ES-I3 (cell line): ENCODE measurements at regions not wholly inside any gene's neighbourhood (a gene's known extent, or its start where the extent isn't known, plus 50 kb on each side); places are given as distances from the start of the nearest gene placed in this dataset.
"Not testable (repeated sequence)": the region's sequence is repeated elsewhere in the genome, so short reads cannot be mapped to it uniquely, and the experiment has no call there.

Source experiments
- H3K36me3 ChIP-seq: 2 replicates; pipeline ENCODE4 v1.6.1; 2013; ENCODE audit warnings: mild to moderate bottlenecking, low read length, control low read depth, moderate library complexity; ENCODE audit not compliant: insufficient read depth
- H3K4me1 ChIP-seq: 2 replicates; pipeline ENCODE4 v1.6.1; 2013; ENCODE audit warnings: mild to moderate bottlenecking, control low read depth, low read length; ENCODE audit not compliant: insufficient read depth
- H3K9ac ChIP-seq: 2 replicates; pipeline ENCODE4 v1.6.1; 2013; ENCODE audit warnings: low read depth, mild to moderate bottlenecking, low read length, moderate library complexity
- H3K9me3 ChIP-seq: 2 replicates; pipeline ENCODE4 v1.6.1; 2013; ENCODE audit warnings: mild to moderate bottlenecking, low read length, moderate library complexity; ENCODE audit not compliant: control insufficient read depth, insufficient read depth

DNA sequence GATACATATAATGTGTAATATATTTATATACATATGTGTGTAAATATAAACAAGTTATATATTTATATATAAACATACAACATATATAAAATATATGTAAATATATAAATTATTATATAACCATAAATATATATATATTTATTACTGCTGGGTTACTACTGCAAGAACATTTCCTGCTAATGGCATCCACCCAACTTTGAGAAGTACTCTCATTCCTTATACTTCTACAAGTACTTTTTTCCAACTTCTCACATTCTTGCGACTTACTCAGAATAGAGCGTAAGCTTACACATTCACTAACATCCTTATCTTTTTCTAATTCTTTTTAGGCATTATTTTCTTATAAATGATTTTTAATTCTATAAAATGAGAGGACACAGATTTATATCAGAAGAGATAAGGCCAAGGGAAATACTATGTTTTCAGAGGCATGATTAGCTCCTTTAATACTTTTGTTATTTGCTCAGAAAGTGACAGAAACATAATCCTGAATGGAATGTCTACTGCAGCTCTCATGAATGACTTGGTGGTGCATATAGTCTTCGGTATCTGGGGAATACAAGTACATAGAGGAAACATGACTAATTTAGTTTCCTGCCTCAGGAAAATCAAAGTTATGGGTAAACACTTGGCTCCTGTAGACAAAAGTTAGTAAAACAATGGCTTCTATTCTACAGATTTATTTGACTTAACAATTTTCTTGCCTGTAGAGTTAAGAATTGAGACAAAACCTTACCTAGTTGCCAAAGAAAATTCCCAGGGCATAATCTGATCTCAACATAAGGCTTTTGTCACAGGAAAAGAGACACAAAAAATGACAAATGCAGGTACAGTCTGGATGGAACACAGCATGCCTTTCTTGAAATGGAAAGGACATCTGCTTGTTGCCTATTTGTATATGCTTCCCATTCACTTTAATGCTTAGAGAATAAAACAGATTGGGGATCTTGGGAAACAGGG, 453.9 kb downstream of the SQOR start:
- Histone ChIP-seq H3K9me3 (no peaks in the 10 kb centered on the region), H3K4me1 (no peaks in the 10 kb centered on the region), H3K36me3 (no peaks in the 10 kb centered on the region), H3K9ac (no peak overlapping the region)

GRCh38 chr15:46089467-46089935, 454.7 kb downstream of the SQOR start:
- no peaks in the 10 kb centered on the region for H3K4me1 ChIP-seq
- H3K36me3 ChIP-seq, result no peaks in the 10 kb centered on the region
- no peak overlapping the region for H3K9ac ChIP-seq
- H3K9me3 ChIP-seq, result no peaks in the 10 kb centered on the region

DNA sequence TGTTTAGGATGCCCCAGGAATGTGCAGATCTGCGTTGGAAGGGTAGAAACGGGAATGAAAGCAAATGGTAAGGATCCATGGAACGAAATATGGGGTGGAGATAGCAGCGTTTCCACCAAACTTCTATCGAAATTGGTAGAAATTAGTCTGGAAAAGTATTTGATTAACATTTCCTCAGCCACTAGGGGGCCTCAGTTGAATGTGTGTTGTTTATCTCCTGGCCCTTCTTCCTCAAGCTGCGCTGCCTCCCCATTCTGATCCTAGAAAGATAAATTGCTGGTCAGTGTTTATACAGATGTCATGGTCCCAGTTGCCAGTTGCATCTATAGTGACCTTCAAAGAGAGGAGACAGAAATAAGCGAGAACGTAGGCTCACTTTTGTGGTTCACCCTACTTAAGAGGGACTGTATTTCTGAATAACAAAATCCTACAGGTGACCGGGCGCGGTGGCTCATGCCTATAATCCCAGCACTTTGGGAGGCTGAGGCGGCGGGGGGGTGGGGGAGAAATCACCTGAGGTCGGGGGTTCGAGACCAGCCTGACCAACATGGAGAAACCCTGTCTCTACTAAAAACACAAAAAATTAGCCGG, 457.1 kb downstream of the SQOR start:
- Histone ChIP-seq H3K36me3 (no peaks in the 10 kb centered on the region), H3K9me3 (no peaks in the 10 kb centered on the region; the same call in 1 of the 2 replicates), H3K4me1 (no peaks in the 10 kb centered on the region), H3K9ac (no peak overlapping the region)

- not testable (repeated sequence) for H3K9ac ChIP-seq, H3K9me3 ChIP-seq, H3K4me1 ChIP-seq, H3K36me3 ChIP-seq
Observed at GRCh38 chr15:46098006-46098405, 463.2 kb downstream of the SQOR start.

DNA sequence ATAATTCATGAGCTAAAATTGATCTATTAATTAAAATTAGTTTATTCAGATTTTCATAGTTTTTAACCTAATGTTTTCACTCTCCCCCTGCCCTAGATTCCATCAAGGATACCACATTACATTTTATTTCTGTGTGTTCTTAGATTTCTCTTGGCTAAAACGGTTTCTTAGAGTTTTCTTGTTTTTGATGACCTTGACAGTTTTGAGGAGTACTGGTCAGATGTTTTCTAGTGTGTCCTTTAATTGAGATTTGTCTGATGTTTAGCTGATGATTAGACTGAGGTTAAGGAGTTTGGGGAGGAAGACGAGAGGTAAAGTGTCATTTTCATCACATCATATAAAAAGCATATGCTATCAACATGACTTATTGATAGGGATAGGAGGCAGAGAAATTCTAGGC, 475.9 kb downstream of the SQOR start:
- Histone ChIP-seq H3K4me1 (no peaks in the 10 kb centered on the region), H3K36me3 (no peaks in the 10 kb centered on the region), H3K9me3 (no peaks in the 10 kb centered on the region; the same call in 1 of the 2 replicates), H3K9ac (no peak overlapping the region)

DNA sequence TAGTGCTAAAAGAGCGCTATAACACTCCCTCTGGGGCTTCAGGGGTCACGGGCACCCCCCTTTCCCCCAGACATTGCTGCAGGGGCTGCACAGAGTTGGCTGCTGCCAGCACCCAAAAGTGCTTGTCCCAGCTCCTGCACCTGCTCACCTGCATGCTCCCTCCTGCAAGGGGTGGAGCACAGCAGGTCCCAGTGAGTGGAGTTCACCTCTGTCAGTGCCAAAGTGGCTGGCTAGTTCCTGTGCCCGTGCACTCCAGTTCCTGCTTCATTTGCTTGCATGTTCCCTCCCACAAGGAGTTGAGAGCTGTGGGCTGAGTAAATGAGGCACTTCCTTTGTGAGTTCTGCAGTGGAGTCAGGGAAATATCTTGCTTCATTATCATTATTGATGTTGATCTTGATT, 476.9 kb downstream of the SQOR start:
- H3K4me1 ChIP-seq, result no peaks in the 10 kb centered on the region
- no peak overlapping the region for H3K9ac ChIP-seq

DNA sequence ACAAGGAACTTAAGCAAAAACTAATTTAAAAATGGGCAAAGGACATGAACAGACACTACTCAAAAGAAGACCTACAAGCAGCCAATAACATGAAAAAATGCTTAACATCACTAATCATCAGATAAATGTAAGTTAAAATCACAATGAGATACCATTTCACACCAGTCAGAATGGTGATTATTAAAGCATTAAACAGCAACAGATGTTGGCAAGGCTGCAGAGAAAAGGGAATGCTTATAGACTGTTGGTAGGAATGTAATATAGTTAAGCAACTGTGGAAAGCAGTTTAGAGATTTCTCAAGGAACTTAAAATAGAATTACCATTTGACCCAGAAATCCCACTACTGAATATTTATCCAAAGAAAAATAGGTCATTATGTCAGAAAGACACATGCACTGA, 482.2 kb downstream of the SQOR start:
- Histone ChIP-seq H3K4me1 (no peaks in the 10 kb centered on the region), H3K9me3 (no peaks in the 10 kb centered on the region; the same call in 1 of the 2 replicates), H3K36me3 (no peaks in the 10 kb centered on the region), H3K9ac (no peak overlapping the region)

More for the DNA sequence above, 476.9 kb downstream of the SQOR start:
- H3K36me3 ChIP-seq, result no peaks in the 10 kb centered on the region
- no peaks in the 10 kb centered on the region; the same call in 1 of the 2 replicates for H3K9me3 ChIP-seq

DNA sequence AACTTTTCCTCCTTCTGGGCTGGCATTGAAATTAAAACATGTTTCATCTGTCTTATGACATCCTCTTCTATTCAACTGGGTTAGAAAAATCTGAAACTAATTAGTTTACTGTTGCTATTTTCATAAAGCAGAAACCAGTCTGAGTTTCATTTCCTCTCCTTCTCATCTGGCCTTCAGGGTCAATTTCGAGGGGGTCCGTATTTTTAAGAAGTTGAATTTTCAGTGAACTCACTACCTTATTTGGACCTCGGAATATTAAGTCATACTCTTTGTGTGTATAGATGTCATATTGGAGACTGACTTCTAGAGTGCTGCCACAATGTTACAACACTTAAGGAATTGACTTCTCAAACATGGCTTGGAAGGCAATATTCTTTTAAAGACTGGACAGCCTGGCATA, 485.9 kb downstream of the SQOR start:
- no peaks in the 10 kb centered on the region for H3K36me3 ChIP-seq
- H3K9ac ChIP-seq, result no peak overlapping the region
- H3K4me1 ChIP-seq, result no peaks in the 10 kb centered on the region
- H3K9me3 ChIP-seq, result peaks cover 6% of the 10 kb centered on the region; the same call in 1 of the 2 replicates

DNA sequence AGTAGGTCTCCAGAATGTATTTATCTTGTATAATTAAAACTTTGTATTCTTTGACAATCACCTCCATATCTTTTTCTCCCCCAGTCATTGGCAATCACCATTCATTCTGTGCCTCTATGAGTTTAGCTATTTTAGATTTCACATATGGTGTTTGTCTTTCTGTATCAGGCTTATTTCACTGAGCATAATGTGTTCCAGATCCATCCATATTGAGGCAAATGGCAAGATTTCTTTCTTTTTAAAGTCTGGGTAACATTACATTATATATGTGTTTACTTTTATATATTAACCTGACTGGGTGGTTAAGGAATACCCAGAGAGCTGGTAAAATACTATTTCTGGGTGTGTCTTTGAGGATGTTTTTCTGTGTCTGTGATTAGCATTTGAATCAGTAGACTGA, 486.6 kb downstream of the SQOR start:
- peaks cover 6% of the 10 kb centered on the region; the same call in 1 of the 2 replicates for H3K9me3 ChIP-seq

GRCh38 chr15:46126581-46126980, 491.8 kb downstream of the SQOR start:
- H3K9ac ChIP-seq, result no peak overlapping the region
- peaks cover 6% of the 10 kb centered on the region; the same call in 1 of the 2 replicates for H3K9me3 ChIP-seq
- H3K36me3 ChIP-seq, result no peaks in the 10 kb centered on the region
- H3K4me1 ChIP-seq, result no peaks in the 10 kb centered on the region

More for the DNA sequence above, 486.6 kb downstream of the SQOR start:
- no peak overlapping the region for H3K9ac ChIP-seq
- no peaks in the 10 kb centered on the region for H3K4me1 ChIP-seq
- H3K36me3 ChIP-seq, result no peaks in the 10 kb centered on the region

DNA sequence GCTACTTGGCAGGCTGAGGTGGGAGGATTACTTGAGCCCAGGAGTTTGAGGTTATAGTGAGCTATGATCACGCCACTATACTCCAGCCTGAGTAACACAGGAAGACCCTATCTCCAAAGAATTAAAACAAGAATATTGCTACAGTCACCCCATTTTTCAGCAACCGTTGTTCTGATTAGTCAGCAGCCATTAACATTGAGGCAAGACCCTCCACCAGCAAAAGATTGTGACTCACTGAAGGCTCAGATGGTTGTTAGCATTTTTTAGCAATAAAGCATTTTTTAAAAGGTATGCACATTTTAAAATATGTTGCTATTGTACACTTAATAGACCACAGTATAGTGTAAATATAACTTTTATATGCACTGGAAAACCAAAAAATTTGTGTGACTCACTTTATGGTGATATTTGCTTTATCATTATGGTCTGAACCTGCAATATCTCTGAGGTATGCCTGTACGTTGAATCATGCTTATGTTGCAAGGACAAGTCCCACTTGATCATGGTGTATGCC, 492.6 kb downstream of the SQOR start:
- Histone ChIP-seq H3K9ac (no peak overlapping the region), H3K36me3 (no peaks in the 10 kb centered on the region), H3K4me1 (no peaks in the 10 kb centered on the region), H3K9me3 (peaks cover 6% of the 10 kb centered on the region; the same call in 1 of the 2 replicates)

DNA sequence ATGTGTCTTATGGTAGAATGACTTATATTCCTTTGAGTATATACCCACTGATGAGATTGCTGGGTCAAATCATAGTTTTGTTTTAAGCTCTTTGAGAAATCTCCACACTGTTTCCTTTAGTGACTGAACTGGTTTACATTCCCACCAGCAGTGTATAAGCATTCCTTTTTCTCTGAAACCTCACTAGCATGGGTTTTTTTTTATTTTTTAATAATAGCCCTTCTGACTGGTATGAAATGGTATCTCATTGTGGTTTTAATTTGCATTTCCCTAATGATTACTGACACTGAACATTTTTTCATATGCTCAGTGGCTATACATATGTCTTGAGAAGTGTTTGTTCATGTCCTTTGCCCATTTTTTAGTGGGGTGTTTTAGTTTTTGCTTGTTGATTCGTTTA, 494.3 kb downstream of the SQOR start:
- H3K9ac ChIP-seq, result no peak overlapping the region
- H3K36me3 ChIP-seq, result no peaks in the 10 kb centered on the region
- no peaks in the 10 kb centered on the region for H3K9me3 ChIP-seq
- no peaks in the 10 kb centered on the region for H3K4me1 ChIP-seq

DNA sequence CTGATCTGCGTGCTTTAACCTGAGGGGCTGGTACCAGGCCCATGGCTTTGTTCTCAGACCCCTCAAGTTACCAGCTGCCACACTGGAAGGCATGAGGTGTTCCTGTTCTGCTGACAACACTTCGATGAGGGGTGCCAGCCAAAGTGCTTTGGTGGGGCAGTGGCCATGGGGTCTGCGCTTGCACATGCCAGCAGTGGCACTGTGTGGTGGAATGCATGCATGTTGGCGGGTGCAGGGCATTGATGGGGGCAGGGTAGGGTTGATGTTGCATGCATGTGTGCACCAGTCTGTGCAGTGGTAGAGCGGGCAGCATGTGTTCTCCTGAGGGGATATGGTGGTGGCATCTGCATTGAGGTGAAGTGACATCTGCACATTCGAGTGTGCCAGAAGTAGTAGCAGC, 497.0 kb downstream of the SQOR start:
- no peaks in the 10 kb centered on the region for H3K36me3 ChIP-seq
- peaks cover 3% of the 10 kb centered on the region; the same call in 1 of the 2 replicates for H3K9me3 ChIP-seq
- H3K9ac ChIP-seq, result no peak overlapping the region
- no peaks in the 10 kb centered on the region for H3K4me1 ChIP-seq

- H3K9me3 ChIP-seq, result peaks cover 3% of the 10 kb centered on the region; the same call in 1 of the 2 replicates
- no peak overlapping the region for H3K9ac ChIP-seq
- H3K4me1 ChIP-seq, result no peaks in the 10 kb centered on the region
- no peaks in the 10 kb centered on the region for H3K36me3 ChIP-seq
Observed at GRCh38 chr15:46137443-46137842, 502.6 kb downstream of the SQOR start.
